Nucleus accumbens (tissue), 56 donors: ENCODE measurements at regions not wholly inside any gene's neighbourhood (a gene's known extent, or its start where the extent isn't known, plus 50 kb on each side); places are given as distances from the start of the nearest gene placed in this dataset.
"Not testable (repeated sequence)": the region's sequence is repeated elsewhere in the genome, so short reads cannot be mapped to it uniquely, and the experiment has no call there.

Experiments
- DNase-seq, 56 donors: peaks; one replicate each; lab custom pipeline; 2025; lab: John Stamatoyannopoulos, UW

DNA sequence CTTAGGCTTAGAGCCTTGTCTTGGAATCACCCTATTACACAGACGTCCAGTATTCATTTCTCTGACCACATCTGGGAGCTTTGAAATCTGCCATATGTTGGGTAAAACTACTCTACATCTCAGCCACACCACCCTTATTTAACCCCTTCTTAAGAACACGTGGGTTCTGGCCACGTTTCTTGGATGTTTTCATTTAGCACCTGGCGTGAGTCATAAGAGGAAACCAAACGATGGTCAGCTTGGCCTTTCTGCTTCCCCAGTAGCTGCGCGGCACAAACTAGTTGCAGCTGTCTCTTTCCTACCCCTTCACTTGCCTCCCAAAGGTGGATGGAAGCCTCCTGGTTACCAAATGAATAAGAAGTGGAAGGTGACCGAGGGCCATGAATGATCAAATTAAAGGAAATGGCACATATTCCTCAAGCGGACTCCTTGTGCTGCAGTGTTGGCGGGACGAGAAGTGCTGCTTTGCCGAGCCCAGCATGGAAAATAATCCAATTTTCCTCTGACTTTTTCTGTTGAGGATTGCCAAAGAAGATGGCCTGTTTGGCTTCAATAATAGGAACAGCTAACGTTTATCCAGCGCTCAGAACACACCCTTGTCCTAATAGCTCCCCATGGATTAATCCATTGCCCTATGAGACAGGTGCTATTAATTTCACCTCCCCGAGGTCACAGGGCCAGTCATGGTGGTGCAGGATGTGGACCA, 154.1 kb downstream of the ZNF664 start:
- no peak for DNase-seq

DNA sequence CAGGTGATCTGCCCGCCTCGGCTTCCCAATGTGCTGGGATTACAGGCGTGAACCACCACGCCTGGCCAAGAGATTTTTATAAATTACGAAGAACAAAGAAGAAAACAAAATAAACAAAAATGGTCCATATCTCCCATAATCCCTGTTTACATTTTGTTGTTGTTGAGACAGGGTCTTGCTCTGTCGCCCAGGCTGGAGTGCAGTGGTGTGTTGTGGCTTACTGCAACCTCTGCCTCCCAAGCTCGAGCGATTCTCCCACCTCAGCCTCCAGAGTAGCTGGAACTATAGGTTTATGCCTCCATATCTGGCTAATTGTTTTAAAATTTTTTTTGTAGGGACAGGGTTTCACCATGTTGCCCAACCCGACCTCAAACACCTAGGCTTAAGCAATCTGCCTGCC, 156.1 kb downstream of the ZNF664 start:
- DNase-seq: no peak

DNA sequence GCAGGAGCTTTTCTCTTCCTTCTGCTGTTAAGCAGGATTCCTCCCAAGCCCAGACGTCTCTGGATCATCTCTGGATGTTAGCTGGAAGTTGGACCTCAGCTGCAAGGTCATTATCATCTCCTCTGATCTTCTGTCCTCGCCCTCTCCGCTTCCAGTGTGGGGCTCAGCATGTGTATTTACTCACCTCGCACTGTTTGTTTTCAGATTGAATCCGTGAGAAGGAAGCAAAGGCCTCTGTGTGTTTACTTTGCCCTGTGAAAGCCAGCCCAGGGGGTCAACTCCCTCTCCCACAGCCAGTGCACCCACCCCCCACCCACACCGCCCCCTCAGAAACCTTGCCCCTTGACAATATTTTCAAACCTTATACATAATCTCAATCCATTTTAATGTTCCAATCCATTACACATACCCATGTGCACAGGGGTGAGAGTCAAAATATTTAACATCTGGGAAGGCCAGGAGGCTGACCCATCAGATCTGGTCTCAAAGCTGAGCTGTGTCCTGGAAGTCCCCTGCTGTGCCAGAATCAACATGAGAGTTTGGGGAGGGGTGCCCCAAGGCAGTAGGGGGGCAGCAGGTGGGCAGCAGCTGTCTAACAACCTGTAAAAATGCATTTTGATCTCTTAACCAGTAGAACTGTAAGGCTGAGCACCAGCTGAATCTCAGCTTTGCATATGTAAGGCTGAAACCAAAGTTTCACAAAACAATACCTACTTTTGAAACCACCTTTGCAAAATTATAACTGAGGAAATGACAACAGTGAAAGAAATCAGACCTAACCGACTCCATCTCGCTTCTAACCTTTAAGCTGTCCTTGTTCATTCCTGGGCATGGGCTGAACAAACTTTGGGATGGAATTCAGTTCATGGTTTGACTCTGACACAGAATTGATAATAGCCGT, 157.9 kb downstream of the ZNF664 start:
- DNase-seq: no peak

- DNase-seq: no peak
These were observed 158.6 kb downstream of the ZNF664 start for GRCh38 chr12:124131659-124132058.

DNA sequence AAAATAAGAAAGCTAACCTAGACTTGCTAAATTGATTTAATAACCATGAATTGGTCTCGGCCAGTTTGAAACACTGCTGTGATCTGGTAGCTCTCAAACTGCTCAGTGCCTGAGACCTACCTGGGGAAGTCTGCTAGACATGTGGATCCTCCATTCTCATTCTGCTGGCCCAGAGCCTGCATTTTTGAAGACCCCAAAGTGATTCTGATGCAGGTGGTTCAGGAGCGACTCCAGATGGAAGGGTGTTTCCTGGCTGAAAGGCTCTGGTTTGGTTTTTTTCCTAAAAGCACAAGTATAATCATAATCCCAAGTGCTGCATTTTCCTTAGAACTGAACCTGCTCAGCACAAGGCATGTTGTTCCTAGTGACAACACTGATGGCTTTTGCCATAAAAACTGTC, 159.5 kb downstream of the ZNF664 start:
- DNase-seq: no peak

DNA sequence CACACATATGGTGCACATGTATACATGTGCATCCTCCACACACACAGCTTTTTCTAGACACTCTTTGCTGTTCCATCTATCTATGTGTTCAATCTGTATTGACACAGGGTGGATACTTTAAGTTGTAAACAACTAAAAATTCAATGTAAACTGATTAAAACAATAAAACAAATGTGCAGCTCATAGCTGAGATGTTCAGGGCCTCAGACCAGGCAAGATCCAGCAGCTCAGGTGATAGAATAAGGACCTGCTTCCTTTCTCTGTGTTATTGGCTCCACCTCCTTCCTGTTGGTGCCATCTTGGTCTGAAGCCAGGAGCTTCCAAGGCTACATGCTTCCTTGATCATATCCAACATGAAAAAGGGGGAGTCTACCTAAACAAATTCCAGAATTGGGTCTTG, 158.1 kb upstream of the RFLNA start:
- no peak for DNase-seq

GRCh38 chr12:124140944-124141486, 153.9 kb upstream of the RFLNA start:
- no peak for DNase-seq

GRCh38 chr12:124141611-124142010, 153.3 kb upstream of the RFLNA start:
- not testable (repeated sequence) for DNase-seq

GRCh38 chr12:124142395-124143035, 152.4 kb upstream of the RFLNA start:
- no peak for DNase-seq

DNA sequence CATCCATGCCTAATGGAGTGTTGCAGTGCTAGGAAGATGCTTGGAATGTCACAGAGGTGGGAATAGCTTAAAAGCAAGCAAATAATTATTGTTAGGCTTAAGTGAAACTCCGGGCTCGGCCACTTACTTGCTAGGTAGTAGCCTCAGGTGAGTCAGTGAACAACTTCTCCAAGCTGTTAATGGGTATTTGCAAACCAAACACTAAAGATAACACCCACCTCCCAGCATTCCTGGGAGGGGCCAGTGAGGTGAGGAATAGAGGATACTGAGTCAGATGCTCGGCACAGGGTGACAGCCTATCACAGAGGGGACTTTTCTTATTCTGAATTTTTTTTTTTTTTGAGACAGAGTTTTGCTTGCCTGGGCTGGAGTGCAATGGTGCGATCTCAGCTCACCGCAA, 151.2 kb upstream of the RFLNA start:
- DNase-seq: no peak

DNA sequence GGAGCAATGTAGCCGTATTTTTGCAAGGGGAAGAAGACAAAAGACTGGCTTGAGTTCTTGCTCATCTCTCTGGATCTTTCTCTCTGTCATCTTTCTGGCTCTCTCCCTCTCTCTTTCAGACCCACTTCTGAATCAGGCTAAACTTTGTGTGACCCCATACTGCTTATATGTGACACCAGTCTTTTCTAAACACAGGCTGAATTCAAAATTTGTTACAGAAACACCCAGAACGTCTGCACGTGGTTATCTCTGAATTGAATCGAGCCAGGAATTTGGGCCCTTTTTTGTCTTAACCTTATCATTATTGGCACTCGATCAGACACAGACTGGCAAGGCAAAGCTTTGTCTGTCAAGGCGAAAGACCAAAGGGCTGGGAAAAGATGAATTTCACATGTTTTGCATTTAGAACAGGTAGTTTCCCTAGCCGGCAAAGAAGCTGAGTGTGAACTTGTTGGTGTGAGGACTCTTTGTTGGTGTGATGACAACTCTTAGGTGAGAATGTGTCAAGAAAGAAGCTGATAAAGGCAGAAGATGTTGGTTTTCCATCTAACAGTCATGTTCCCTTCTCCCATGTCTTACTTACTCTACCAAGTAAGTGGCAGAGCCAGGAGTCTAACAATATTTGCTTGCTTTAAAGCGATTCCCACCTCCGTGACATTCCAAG, 150.2 kb upstream of the RFLNA start:
- DNase-seq: no peak

- DNase-seq: no peak
These were observed 147.9 kb upstream of the RFLNA start for GRCh38 chr12:124147027-124147426.

- DNase-seq: no peak
These were observed 147.3 kb upstream of the RFLNA start for GRCh38 chr12:124147575-124147974.

GRCh38 chr12:124148481-124149273, 146.2 kb upstream of the RFLNA start:
- no peak for DNase-seq

DNA sequence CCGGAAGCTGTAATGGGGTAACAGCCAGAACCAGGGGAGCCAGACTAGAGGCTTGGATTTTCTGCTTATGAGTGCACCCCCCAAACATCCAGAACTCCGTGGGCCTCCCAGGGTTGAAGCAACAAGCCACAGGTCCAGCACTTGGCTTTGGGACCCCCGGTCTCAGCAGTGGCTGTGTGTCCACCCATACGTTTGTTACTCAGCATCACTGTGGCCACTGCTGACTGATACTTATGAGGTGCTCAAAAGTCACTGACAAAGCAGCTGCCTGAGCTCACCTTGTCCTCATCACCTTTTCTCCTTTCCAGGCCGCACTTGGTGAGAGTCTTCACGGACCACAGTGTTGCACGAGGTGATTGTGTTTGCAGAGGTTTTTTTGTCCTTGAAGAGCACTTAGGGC, 145.6 kb upstream of the RFLNA start:
- DNase-seq: no peak

DNA sequence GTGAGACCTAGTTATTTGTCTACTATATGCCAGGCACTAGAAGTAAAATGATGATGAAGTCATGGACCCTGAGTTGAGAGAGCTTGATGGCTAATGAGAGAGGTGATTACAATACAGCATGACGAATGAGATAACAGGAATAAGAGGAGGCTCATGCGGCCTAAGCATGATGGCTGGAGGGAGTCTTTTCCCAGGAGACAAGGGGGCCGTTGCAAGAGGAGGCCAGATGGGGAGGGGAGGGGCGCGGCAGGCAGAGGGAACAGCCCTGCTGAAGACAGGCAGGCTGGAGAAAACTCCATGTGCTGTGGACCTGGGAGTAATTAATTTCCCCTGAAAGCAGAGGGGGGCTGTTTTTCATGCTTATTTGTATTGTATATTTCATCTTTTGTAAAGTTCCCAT, 144.7 kb upstream of the RFLNA start:
- no peak for DNase-seq

- no peak for DNase-seq
These were observed 143.3 kb upstream of the RFLNA start for GRCh38 chr12:124151583-124151982.

GRCh38 chr12:124152731-124153130, 142.2 kb upstream of the RFLNA start:
- peak in 1 of 56 donors; percentile 4 for DNase-seq

- no peak for DNase-seq
These were observed 141.5 kb upstream of the RFLNA start for GRCh38 chr12:124153392-124153791.

DNA sequence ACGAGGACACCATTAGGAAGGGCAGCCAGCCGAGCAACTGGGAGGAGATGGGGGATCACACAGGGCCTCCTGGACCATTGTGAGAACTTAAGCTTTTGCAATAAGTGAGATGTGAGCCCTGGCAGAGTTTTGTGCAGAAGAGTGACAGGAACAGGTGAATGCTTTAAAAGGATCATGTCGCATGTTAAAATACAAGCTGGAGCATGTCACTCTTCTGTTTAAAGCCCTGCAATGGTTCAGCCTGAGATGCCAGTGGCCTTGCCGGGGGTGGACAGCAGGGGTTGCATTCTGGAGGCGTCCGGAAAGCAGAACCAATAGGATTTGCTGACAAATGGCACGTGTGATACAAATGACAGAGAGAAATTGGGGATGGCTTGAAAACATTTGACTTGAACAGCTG, 137.5 kb upstream of the RFLNA start:
- no peak for DNase-seq
